ENCODE measurements at regions not wholly inside any gene's neighbourhood (a gene's known extent, or its start where the extent isn't known, plus 50 kb on each side); places are given as distances from the start of the nearest gene placed in this dataset.

DNA sequence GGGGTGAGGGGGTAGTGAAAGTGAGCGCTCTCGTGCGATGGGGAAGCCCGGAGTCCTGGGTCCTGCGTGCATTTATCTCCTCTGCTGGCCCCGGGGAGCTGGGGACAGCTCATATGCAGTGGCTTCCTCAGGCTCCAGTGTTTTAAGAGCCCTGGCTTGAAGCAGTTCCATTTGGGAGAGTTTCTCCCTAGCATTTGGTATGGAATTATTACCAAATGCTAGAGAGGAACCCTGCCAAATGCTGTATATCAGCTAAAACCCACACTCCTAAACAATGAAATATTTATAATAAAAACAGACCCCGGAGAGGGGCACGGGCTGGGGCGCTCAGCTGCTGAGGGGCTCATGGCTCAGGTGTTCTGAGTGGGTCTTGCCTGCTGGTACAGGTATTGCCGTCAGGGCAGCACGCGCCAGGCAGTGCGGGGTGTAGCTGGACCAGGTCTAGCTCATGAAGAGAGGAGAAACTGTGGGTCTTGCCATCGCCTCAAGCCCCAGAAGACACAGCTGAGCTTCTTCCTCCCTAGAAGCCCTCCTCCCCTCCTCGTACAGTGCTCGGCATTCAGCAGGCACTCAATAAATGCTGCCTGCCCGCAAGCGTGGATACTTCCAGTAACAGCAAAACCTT lies 163.6 kb upstream of the ZNF536 start:
- TF ChIP-seq, protein P1, sequence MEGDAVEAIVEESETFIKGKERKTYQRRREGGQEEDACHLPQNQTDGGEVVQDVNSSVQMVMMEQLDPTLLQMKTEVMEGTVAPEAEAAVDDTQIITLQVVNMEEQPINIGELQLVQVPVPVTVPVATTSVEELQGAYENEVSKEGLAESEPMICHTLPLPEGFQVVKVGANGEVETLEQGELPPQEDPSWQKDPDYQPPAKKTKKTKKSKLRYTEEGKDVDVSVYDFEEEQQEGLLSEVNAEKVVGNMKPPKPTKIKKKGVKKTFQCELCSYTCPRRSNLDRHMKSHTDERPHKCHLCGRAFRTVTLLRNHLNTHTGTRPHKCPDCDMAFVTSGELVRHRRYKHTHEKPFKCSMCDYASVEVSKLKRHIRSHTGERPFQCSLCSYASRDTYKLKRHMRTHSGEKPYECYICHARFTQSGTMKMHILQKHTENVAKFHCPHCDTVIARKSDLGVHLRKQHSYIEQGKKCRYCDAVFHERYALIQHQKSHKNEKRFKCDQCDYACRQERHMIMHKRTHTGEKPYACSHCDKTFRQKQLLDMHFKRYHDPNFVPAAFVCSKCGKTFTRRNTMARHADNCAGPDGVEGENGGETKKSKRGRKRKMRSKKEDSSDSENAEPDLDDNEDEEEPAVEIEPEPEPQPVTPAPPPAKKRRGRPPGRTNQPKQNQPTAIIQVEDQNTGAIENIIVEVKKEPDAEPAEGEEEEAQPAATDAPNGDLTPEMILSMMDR (IDR thresholded peaks at IDR 0.05) = no peak
- TF ChIP-seq POLR2A (IDR thresholded peaks at IDR 0.05) = no peak

Measured in lower leg skin (tissue), 3 donors.